AG09309 (cell line): ENCODE measurements at regions not wholly inside any gene's neighbourhood (a gene's known extent, or its start where the extent isn't known, plus 50 kb on each side); places are given as distances from the start of the nearest gene placed in this dataset.

Experiments
- DNase-seq: peaks from one replicate; pipeline ENCODE4 v3.0.0-alpha.2; 2010; ENCODE audit warnings: low read depth
- H3K4me3 ChIP-seq: 2 replicates; pipeline ENCODE4 v1.5.1; 2011; ENCODE audit warnings: mild to moderate bottlenecking, low read depth, low read length, moderate library complexity; ENCODE audit not compliant: control insufficient read depth
- TF ChIP-seq, protein P1 (sequence below): IDR thresholded peaks from 2 replicates; pipeline ENCODE4 v1.5.1; 2011; ENCODE audit warnings: mild to moderate bottlenecking, low read depth, low read length, inconsistent platforms; ENCODE audit not compliant: insufficient read depth, control insufficient read depth; ENCODE audit errors: missing control alignments

DNA sequence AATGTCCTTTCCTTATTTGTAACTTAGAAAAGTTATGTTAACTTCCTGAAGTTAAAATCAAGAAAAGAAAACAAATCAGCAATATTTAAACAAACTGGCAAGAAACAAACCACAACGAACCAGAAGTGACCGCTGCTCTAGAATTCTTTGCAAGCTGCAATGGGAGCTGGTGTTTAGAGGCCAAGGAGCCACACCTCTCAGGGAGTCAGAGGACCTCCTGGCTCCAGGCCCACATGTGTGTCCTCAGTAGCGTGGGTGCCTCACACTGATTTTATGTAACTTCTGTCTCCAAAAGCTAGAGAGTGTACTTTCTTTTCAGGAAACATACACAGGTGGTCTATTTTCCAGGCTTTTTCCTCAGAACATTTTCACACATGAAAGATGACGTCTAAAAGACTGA lies 100.4 kb downstream of the IRX2 start:
- TF ChIP-seq, protein P1, sequence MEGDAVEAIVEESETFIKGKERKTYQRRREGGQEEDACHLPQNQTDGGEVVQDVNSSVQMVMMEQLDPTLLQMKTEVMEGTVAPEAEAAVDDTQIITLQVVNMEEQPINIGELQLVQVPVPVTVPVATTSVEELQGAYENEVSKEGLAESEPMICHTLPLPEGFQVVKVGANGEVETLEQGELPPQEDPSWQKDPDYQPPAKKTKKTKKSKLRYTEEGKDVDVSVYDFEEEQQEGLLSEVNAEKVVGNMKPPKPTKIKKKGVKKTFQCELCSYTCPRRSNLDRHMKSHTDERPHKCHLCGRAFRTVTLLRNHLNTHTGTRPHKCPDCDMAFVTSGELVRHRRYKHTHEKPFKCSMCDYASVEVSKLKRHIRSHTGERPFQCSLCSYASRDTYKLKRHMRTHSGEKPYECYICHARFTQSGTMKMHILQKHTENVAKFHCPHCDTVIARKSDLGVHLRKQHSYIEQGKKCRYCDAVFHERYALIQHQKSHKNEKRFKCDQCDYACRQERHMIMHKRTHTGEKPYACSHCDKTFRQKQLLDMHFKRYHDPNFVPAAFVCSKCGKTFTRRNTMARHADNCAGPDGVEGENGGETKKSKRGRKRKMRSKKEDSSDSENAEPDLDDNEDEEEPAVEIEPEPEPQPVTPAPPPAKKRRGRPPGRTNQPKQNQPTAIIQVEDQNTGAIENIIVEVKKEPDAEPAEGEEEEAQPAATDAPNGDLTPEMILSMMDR: no peak
- no peak overlapping the region for H3K4me3 ChIP-seq
- no peak for DNase-seq

DNA sequence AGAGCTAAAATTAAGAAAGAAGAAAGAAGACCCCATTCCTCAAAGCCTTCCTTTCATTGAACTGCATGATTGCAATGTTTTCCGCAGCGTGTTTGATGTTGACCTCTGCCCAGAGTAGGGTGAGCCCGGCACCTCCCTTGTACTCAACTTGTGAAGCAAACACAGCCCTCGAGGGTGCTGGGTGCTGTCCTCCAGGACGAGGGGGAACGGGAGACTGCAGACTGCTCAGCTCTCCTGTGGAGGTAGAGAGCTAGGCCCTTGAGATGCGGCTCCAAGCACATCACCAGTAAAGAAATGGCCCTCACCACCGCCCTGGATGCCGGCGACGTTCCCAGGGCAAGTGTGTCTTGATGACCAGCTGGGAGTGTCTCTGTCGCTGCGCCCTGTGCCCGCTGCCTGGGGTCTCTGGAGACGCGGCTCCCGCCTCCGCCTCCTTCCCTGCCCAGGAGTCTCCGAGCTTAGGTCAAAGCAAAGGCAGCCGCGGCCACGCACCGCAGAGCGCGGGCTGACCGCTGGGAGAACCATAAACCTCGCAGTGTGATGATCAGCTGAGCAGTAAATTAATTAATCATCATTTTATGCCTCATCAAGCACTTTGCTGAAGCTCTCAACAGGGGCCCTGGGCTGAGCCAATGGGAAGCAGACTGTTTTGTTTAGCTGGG lies 108.7 kb downstream of the IRX2 start:
- DNase-seq: no peak
- no peak overlapping the region for H3K4me3 ChIP-seq
- TF ChIP-seq, protein P1: no peak

DNA sequence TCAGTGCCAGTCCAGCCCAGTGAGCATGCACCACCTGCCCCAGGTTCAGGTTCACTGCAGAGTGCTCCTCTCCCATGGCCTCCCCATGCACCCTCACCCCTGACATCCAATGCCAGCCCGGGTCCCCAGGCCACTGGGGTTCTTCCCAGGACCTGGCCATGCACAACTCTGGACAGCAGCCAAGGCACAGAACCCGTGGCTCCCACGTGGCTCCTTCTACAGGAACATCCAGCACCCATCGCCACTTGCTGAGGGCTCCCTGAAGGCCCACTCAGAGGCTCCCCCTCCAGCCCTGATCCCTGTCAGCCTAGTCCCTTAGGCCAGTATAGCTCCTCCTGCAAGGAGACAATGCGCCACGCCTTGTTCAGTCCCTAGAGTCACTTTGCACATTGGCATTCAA lies 110.8 kb downstream of the IRX2 start:
- no peak overlapping the region for H3K4me3 ChIP-seq
- no peak for DNase-seq
- TF ChIP-seq, protein P1: no peak

DNA sequence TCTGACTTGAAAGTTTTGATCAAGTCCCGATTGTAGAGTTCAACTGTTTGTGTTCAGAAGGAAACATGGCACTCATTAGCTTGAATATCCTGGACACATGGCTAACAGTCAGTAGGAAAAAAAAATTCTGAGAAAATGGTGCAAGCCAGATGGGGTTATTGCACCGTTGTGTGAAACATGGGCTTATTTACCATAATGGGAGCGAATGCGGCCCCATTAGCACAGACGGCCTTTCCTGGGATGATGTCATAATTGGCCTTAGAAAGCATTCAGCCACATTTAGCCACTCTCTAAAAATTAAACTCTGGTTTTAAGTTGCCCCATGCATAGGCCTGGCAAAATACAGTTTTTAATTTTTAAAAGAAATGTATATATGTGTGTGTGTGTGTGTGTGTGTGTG lies 112.1 kb downstream of the IRX2 start:
- DNase-seq: no peak
- H3K4me3 ChIP-seq: no peak overlapping the region
- TF ChIP-seq, protein P1: no peak

DNA sequence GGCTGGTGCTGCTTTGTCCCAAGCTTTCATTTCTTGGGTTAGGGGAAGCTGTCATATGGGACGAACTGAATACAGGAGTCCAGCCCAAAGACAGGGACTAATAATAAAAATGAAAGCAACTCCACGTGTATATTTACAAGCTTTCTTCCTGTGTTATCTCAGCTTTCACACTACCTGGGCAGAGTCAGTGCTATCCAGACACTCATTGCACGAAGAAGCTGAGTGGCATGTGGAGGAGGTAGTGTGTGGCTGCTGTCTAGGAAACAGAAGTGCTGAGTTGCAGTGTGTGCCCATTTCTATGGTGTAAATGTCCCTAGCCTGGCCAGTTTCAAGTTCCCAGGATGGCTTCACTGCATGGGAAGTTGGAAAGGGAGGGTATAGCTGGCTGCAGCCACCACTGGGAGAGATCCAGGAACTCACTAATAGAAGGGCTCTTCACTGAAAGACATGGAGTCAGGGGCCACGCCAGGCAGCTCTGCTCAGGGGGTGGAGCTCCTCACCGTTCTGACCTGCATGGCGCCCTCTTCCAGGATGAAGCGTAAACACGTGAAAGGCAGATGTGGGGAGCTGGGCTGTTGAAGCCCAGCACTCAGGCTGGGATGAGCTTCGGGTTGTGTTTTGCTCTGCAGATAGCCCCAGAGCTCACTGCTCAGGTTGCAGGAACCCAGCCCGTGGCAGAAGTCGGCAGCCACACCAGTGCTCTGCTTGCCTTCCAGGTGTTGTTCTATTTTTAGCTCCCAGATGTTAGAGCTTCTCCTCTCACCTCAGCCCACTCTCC lies 116.9 kb downstream of the IRX2 start:
- H3K4me3 ChIP-seq: no peak overlapping the region
- DNase-seq: no peak
- TF ChIP-seq, protein P1: no peak

DNA sequence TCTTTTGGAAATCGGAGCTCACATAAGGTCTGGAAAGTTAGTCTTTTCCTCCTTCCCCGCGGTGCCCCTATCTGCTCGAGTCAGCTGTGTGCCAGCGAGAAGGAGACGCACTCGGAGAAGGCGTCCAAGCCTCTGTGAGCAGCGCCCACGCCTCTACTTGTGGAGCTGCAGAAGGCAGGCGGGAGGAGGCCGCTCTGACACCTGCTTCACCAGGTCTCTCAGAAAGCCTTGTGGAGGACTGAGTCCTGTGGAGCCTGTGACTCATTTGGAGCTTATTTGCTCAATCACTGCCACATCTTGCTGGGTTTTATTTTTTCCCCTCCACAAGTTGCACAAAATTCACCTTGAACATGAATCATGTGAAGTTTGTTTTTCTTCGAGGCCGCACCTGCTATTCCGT lies 117.5 kb downstream of the IRX2 start:
- H3K4me3 ChIP-seq: no peak overlapping the region
- no peak for DNase-seq
- TF ChIP-seq, protein P1: no peak
